Gastrocnemius medialis (tissue), 4 donors: ENCODE measurements at regions not wholly inside any gene's neighbourhood (a gene's known extent, or its start where the extent isn't known, plus 50 kb on each side); places are given as distances from the start of the nearest gene placed in this dataset.

Source experiments
- CTCF ChIP-seq, 5 experiments: fragments of 450-650 bp in 3 of 5; fragments of 200-600 bp in 2 of 5; sonication (generic) in 2 of 5; IDR thresholded peaks in 4 of 5; conservative IDR thresholded peaks in 1 of 5; 1 replicate in 4 of 5; 2 replicates in 1 of 5; pipeline ENCODE4 v1.5.1; 2016 to 2019; ENCODE audit warnings: antibody characterized with exemption in 5 of 5, mild to moderate bottlenecking in 3 of 5, moderate library complexity in 3 of 5
- POLR2A ChIP-seq, 2 donors: fragments of 450-650 bp; IDR thresholded peaks; one replicate each; pipeline ENCODE4 v1.6.1; 2017; ENCODE audit warnings: antibody characterized with exemption in 2 of 2, mild to moderate bottlenecking in 2 of 2, moderate library complexity in 2 of 2

- TF ChIP-seq CTCF (IDR thresholded peaks at IDR 0.05 in 4 of 5, conservative IDR thresholded peaks at IDR 0.05 in 1 of 5), result no peak
- no peak for TF ChIP-seq POLR2A (IDR thresholded peaks at IDR 0.05)
Observed at GRCh38 chr22:49583886-49584505, 243.7 kb downstream of the BRD1 start.
